Right forelimb (tissue), 1 donor: ENCODE measurements at regions not wholly inside any gene's neighbourhood (a gene's known extent, or its start where the extent isn't known, plus 50 kb on each side); places are given as distances from the start of the nearest gene placed in this dataset.
"Not testable (repeated sequence)": the region's sequence is repeated elsewhere in the genome, so short reads cannot be mapped to it uniquely, and the experiment has no call there.

ENCODE experiments used
- DNase-seq: peaks from one replicate; pipeline ENCODE4 v3.0.0-alpha.2; 2018

- DNase-seq, result no peak
Observed at GRCh38 chr5:109574985-109575384, 114.7 kb upstream of the MAN2A1 start.

GRCh38 chr5:109573766-109574165 is 116.0 kb upstream of the MAN2A1 start:
- no peak for DNase-seq

- DNase-seq, result no peak
Observed at GRCh38 chr5:109573256-109573655, 116.5 kb upstream of the MAN2A1 start.

- DNase-seq, result no peak
Observed at GRCh38 chr5:109571785-109572184, 117.9 kb upstream of the MAN2A1 start.

GRCh38 chr5:109570362-109570874 is 119.3 kb upstream of the MAN2A1 start:
- no peak for DNase-seq

GRCh38 chr5:109567374-109568044 is 122.2 kb upstream of the MAN2A1 start:
- no peak for DNase-seq

- no peak for DNase-seq
Observed at GRCh38 chr5:109566361-109566760, 123.4 kb upstream of the MAN2A1 start.

GRCh38 chr5:109563739-109564138 is 126.0 kb upstream of the MAN2A1 start:
- no peak for DNase-seq

- no peak for DNase-seq
Observed at GRCh38 chr5:109563189-109563588, 126.5 kb upstream of the MAN2A1 start.

- DNase-seq, result no peak
Observed at GRCh38 chr5:109562441-109562840, 127.3 kb upstream of the MAN2A1 start.

GRCh38 chr5:109561447-109561846 is 128.3 kb upstream of the MAN2A1 start:
- no peak for DNase-seq

GRCh38 chr5:109560554-109560953 is 129.2 kb upstream of the MAN2A1 start:
- DNase-seq, result no peak

- no peak for DNase-seq
Observed at GRCh38 chr5:109558952-109559351, 130.8 kb upstream of the MAN2A1 start.

GRCh38 chr5:109558364-109558763 is 131.4 kb upstream of the MAN2A1 start:
- no peak for DNase-seq

GRCh38 chr5:109553846-109554245 is 135.9 kb upstream of the MAN2A1 start:
- DNase-seq, result no peak

GRCh38 chr5:109551234-109551633 is 138.5 kb upstream of the MAN2A1 start:
- not testable (repeated sequence) for DNase-seq

- no peak for DNase-seq
Observed at GRCh38 chr5:109550077-109550476, 139.7 kb upstream of the MAN2A1 start.

- DNase-seq, result no peak
Observed at GRCh38 chr5:109546461-109546860, 136.7 kb upstream of the PJA2 start.

- DNase-seq, result not testable (repeated sequence)
Observed at GRCh38 chr5:109544873-109545272, 135.1 kb upstream of the PJA2 start.

- DNase-seq, result not testable (repeated sequence)
Observed at GRCh38 chr5:109538692-109539091, 128.9 kb upstream of the PJA2 start.

- DNase-seq, result not testable (repeated sequence)
Observed at GRCh38 chr5:109535090-109535489, 125.3 kb upstream of the PJA2 start.

GRCh38 chr5:109533751-109534272 is 124.0 kb upstream of the PJA2 start:
- DNase-seq, result no peak

- no peak for DNase-seq
Observed at GRCh38 chr5:109532773-109533364, 123.1 kb upstream of the PJA2 start.

- DNase-seq, result no peak
Observed at GRCh38 chr5:109531262-109531661, 121.5 kb upstream of the PJA2 start.
